ENCODE measurements at regions not wholly inside any gene's neighbourhood (a gene's known extent, or its start where the extent isn't known, plus 50 kb on each side); places are given as distances from the start of the nearest gene placed in this dataset.

- no peaks in the 10 kb centered on the region for H3K36me3 ChIP-seq (ENCODE audit: control insufficient read depth in 4 of 4, insufficient read depth in 3 of 4, low read depth in 1 of 4, low read length in 3 of 4)
- H3K4me3 ChIP-seq (ENCODE audit: low read depth in 1 of 3, low read length in 3 of 3) = no peak overlapping the region
- no peaks in the 10 kb centered on the region for H3K4me1 ChIP-seq (ENCODE audit: control insufficient read depth in 4 of 4, insufficient read depth in 4 of 4, low read length in 3 of 4)
- no peaks in the 10 kb centered on the region for H3K9me3 ChIP-seq (ENCODE audit: control insufficient read depth in 4 of 4, low read length in 3 of 4)
- TF ChIP-seq EGR1 (IDR thresholded peaks at IDR 0.05; ENCODE audit: low read depth in 2 of 2) (no peak), TAF1 (conservative IDR thresholded peaks at IDR 0.05) (no peak), HNF4A (conservative IDR thresholded peaks at IDR 0.05) (no peak), CTCF (IDR thresholded peaks at IDR 0.05; ENCODE audit: low read depth, low read length, missing input control) (no peak), SP1 (IDR thresholded peaks at IDR 0.05) (no peak), ATF3 (IDR thresholded peaks at IDR 0.05) (no peak), FOXA1 (IDR thresholded peaks at IDR 0.05) (no peak), NR2F2 (IDR thresholded peaks at IDR 0.05) (no peak), HNF4G (IDR thresholded peaks at IDR 0.05) (no peak), JUND (IDR thresholded peaks at IDR 0.05) (no peak), REST (IDR thresholded peaks at IDR 0.05) (no peak), RAD21 (IDR thresholded peaks at IDR 0.05) (no peak), YY1 (IDR thresholded peaks at IDR 0.05) (no peak), FOXA2 (IDR thresholded peaks at IDR 0.05) (no peak), GABPA (IDR thresholded peaks at IDR 0.05 in 1 of 2, conservative IDR thresholded peaks at IDR 0.05 in 1 of 2) (no peak), ZBTB33 (IDR thresholded peaks at IDR 0.05) (no peak), RXRA (IDR thresholded peaks at IDR 0.05) (no peak)
- TF ChIP-seq, protein P1, sequence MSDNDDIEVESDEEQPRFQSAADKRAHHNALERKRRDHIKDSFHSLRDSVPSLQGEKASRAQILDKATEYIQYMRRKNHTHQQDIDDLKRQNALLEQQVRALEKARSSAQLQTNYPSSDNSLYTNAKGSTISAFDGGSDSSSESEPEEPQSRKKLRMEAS (IDR thresholded peaks at IDR 0.05) = no peak
- H3K27me3 ChIP-seq (ENCODE audit: control insufficient read depth in 4 of 4, insufficient read depth in 4 of 4, low read length in 3 of 4) = no peaks in the 10 kb centered on the region
- H3K9ac ChIP-seq (ENCODE audit: low read depth in 1 of 2, low read length in 2 of 2) = no peak overlapping the region
- 79% methylated on average over 14 of the region's 14 CpGs for WGBS
- DNase-seq (ENCODE audit: low spot score) = no peak
- H3K27ac ChIP-seq (ENCODE audit: low read depth in 1 of 2, low read length in 2 of 2) = no peak overlapping the region
These were observed 310.3 kb downstream of the NXPE2 start for GRCh38 chr11:114988644-114989043.
